ENCODE measurements at regions not wholly inside any gene's neighbourhood (a gene's known extent, or its start where the extent isn't known, plus 50 kb on each side); places are given as distances from the start of the nearest gene placed in this dataset.
A peak's percentile ranks its signal among the peaks of the same experiment; 100 is the strongest.

DNA sequence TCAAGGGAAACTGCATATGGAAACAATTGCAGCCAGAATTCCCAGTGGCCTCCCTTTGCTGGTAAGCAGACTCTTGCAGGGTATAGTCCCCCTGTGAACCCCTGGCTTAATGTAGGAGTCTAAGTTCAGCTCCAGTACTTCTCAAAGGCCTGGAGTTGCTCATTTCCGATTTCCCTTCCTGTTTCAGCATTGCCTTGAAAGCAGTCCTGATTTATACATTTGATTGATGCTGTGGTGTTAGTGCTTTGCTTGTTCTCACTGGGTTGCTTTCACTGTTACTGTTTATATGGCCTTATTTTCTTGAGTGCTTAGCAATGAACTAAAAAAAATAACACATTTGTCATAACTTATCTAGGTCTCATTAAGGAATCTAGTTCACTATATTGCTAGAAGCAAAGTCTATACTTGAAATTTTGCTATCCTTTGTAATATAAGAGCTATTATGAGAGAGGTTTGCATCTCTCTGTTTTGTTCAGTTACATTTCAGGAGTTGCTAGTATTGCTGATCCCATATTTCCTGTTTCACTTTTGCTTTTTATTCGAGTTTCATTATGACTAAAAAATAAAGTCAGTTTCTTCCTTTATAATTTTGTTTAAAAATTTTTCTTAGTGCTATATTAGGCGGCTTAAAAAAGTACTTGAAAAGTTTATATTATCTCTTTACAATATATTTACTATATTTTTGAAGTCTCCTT is 122.4 kb upstream of the NMUR2 start:
- no peaks in the 10 kb centered on the region for H3K36me3 ChIP-seq
- H3K27ac ChIP-seq = no peak overlapping the region
- TF ChIP-seq POLR2A (IDR thresholded peaks at IDR 0.05) = no peak
- TF ChIP-seq, protein P1, sequence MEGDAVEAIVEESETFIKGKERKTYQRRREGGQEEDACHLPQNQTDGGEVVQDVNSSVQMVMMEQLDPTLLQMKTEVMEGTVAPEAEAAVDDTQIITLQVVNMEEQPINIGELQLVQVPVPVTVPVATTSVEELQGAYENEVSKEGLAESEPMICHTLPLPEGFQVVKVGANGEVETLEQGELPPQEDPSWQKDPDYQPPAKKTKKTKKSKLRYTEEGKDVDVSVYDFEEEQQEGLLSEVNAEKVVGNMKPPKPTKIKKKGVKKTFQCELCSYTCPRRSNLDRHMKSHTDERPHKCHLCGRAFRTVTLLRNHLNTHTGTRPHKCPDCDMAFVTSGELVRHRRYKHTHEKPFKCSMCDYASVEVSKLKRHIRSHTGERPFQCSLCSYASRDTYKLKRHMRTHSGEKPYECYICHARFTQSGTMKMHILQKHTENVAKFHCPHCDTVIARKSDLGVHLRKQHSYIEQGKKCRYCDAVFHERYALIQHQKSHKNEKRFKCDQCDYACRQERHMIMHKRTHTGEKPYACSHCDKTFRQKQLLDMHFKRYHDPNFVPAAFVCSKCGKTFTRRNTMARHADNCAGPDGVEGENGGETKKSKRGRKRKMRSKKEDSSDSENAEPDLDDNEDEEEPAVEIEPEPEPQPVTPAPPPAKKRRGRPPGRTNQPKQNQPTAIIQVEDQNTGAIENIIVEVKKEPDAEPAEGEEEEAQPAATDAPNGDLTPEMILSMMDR (IDR thresholded peaks at IDR 0.05) = no peak
- TF ChIP-seq POLR2AphosphoS5 (IDR thresholded peaks at IDR 0.05) = no peak
- no peak for DNase-seq (ENCODE audit: low spot score)
- no peaks in the 10 kb centered on the region for H3K9me3 ChIP-seq
- no peak overlapping the region for H3K4me3 ChIP-seq
- WGBS = 48% methylated on average over 3 of the region's 3 CpGs
- no peaks in the 10 kb centered on the region for H3K27me3 ChIP-seq (replicated peaks; ENCODE audit: insufficient read depth)
- no peaks in the 10 kb centered on the region for H3K4me1 ChIP-seq (replicated peaks)
- intact Hi-C loops (cut with DNase I) = no loop called here

DNA sequence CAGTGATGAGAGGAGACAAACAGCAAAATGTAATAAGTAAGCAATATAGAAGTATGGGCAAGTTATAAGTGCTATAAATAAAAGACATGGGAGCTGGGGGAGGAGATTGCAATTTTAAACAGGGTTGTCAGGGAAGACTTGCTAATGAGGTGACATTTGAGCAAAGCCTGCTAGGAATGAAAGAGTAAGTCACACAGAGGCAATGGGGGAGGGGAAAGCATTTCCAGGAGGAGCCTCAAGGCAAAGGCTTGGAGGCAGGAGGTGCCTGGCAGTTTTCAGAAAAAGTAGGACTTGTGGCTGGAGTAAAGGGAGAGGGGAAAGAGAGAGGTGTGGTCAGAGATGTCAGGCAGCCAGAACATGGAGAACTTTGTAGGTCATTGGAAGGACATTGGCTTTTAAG is 124.4 kb upstream of the NMUR2 start:
- H3K27me3 ChIP-seq (replicated peaks; ENCODE audit: insufficient read depth) = no peaks in the 10 kb centered on the region
- no peak for DNase-seq (ENCODE audit: low spot score)
- TF ChIP-seq POLR2A (IDR thresholded peaks at IDR 0.05) = no peak
- no peak for TF ChIP-seq POLR2AphosphoS5 (IDR thresholded peaks at IDR 0.05)
- TF ChIP-seq, protein P1 (IDR thresholded peaks at IDR 0.05) = no peak

DNA sequence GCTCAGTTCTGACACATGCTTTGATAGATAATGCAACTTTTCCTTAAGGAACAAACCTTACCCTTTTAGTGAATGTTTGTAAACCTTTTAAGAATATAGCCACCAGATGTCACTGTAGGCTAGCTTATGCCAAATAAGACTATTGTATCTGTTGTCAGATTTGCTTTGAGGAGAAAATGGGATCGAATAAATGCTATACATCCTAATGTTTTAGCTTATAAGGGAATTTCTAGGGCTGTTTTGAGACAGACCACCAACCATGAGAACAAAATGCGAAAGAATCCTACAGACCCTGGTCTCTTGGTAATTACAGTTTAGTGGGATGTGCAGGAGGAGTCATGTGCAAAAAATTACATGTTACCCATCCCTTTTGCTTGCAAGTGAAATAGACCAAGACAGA is 127.6 kb upstream of the NMUR2 start:
- DNase-seq (ENCODE audit: low spot score) = no peak
- Histone ChIP-seq H3K4me1 (replicated peaks) (no peaks in the 10 kb centered on the region), H3K27me3 (replicated peaks; ENCODE audit: insufficient read depth) (no peaks in the 10 kb centered on the region), H3K36me3 (no peaks in the 10 kb centered on the region), H3K4me3 (no peak overlapping the region), H3K27ac (no peak overlapping the region), H3K9me3 (no peaks in the 10 kb centered on the region)
- TF ChIP-seq, protein P1 (IDR thresholded peaks at IDR 0.05) = peak in 3 of 4 experiments; percentile 45 to 55 (median 52)
- TF ChIP-seq POLR2A (IDR thresholded peaks at IDR 0.05) = no peak
- 50% methylated on average over 2 of the region's 2 CpGs for WGBS
- intact Hi-C loops (cut with DNase I) = loop anchor here (2.0 kb wide), 1 partner anchor 1432 kb away; no protein-coding TSS in a partner anchor

More for the DNA sequence above, 124.4 kb upstream of the NMUR2 start:
- Histone ChIP-seq H3K36me3 (no peaks in the 10 kb centered on the region), H3K4me3 (no peak overlapping the region), H3K4me1 (replicated peaks) (no peaks in the 10 kb centered on the region), H3K9me3 (no peaks in the 10 kb centered on the region), H3K27ac (no peak overlapping the region)
- intact Hi-C loops (cut with DNase I) = no loop called here

DNA sequence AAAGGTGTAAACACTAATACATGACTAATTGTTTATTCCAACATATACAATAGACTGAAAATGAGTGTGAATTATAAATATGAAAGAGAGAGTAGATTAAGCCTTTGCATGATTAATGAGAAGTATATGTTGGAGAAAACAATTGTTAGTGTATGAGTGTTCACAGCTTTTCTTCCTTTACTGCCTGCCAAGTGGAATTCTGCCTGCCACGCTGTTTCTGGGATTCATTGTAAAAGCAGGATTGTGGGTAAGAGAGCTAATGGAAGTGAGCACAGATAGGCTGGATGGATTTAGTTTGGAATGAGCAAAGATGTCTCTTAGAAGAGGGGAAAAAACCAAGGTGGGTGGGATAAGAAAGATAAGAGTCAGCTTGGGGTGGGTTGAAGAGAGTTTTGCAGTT is 129.6 kb upstream of the NMUR2 start:
- Histone ChIP-seq H3K36me3 (no peaks in the 10 kb centered on the region), H3K27ac (no peak overlapping the region), H3K27me3 (replicated peaks; ENCODE audit: insufficient read depth) (no peaks in the 10 kb centered on the region), H3K4me3 (no peak overlapping the region), H3K9me3 (no peaks in the 10 kb centered on the region), H3K4me1 (replicated peaks) (no peaks in the 10 kb centered on the region)
- 6% methylated on average over 1 of the region's 1 CpG for WGBS
- intact Hi-C loops (cut with DNase I) = no loop called here
- no peak for DNase-seq (ENCODE audit: low spot score)
- no peak for TF ChIP-seq POLR2A (IDR thresholded peaks at IDR 0.05)
- no peak for TF ChIP-seq POLR2AphosphoS5 (IDR thresholded peaks at IDR 0.05)
- TF ChIP-seq, protein P1 (IDR thresholded peaks at IDR 0.05) = no peak

DNA sequence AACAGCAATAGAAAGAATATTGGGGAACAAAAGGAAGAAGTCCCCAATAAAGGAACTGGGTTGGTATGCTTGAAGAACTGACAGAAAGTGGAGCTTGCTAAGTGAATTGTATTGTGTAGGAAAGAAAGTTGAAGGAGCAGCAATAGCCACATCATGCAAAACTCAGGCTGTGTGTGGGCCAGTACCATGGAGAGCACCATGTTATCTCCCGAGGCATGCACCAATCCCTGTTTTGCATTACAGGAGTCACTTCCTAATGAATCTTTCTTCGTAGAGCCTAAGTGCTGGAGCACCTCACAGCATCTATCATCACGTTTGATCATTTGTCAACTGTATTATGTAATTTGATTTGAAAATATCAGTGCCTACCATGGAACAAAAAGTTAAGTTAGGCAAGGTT is 137.7 kb upstream of the NMUR2 start:
- Histone ChIP-seq H3K4me1 (replicated peaks) (no peaks in the 10 kb centered on the region), H3K36me3 (no peaks in the 10 kb centered on the region), H3K27me3 (replicated peaks; ENCODE audit: insufficient read depth) (no peaks in the 10 kb centered on the region), H3K9me3 (no peaks in the 10 kb centered on the region), H3K27ac (no peak overlapping the region), H3K4me3 (no peak overlapping the region)
- TF ChIP-seq POLR2A (IDR thresholded peaks at IDR 0.05) (no peak), POLR2AphosphoS5 (IDR thresholded peaks at IDR 0.05) (no peak)
- TF ChIP-seq, protein P1 (IDR thresholded peaks at IDR 0.05) = no peak
- WGBS = 3% methylated on average over 3 of the region's 3 CpGs
- no peak for DNase-seq (ENCODE audit: low spot score)
- intact Hi-C loops (cut with DNase I) = no loop called here
